SU-DHL-6 (cell line): ENCODE measurements at regions not wholly inside any gene's neighbourhood (a gene's known extent, or its start where the extent isn't known, plus 50 kb on each side); places are given as distances from the start of the nearest gene placed in this dataset.

Experiments
- H2AFZ ChIP-seq: fragments of 200-600 bp; sonication (generic); 2 replicates; pipeline ENCODE4 v1.6.1; 2014; ENCODE audit warnings: low read depth, mild to moderate bottlenecking, moderate library complexity, mixed read lengths, antibody characterized with exemption, low read length; ENCODE audit not compliant: severe bottlenecking
- H3F3A ChIP-seq: fragments of 200-600 bp; shearing (Covaris generic); 2 replicates; pipeline ENCODE4 v1.6.0; 2016; ENCODE audit warnings: antibody characterized with exemption, mild to moderate bottlenecking; ENCODE audit not compliant: insufficient read depth
- H3K27ac ChIP-seq: fragments of 200-600 bp; sonication (generic); 2 replicates; pipeline ENCODE4 v1.5.1; 2016; ENCODE audit warnings: low read depth, mild to moderate bottlenecking, low read length, moderate library complexity, mixed read lengths
- H3K27me3 ChIP-seq: fragments of 200-600 bp; sonication (generic), shearing (Covaris generic); 2 replicates; pipeline ENCODE4 v1.6.0; 2014; ENCODE audit warnings: mild to moderate bottlenecking, low read length
- H3K36me3 ChIP-seq: fragments of 200-600 bp; sonication (generic); 2 replicates; pipeline ENCODE4 v1.6.1; 2014; ENCODE audit warnings: mild to moderate bottlenecking, low read length, mixed read lengths
- H3K4me2 ChIP-seq: fragments of 300-600, 200-600 bp; shearing (Covaris generic), sonication (generic); 2 replicates; pipeline ENCODE4 v1.6.0; 2014; ENCODE audit warnings: low read length, low read depth, mild to moderate bottlenecking; ENCODE audit not compliant: poor library complexity, severe bottlenecking
- H3K4me3 ChIP-seq: fragments of 200-600 bp; sonication (generic); 2 replicates; pipeline ENCODE4 v1.5.1; 2014; ENCODE audit warnings: antibody characterized with exemption, low read length, mild to moderate bottlenecking, mixed read lengths; ENCODE audit not compliant: insufficient read depth, poor library complexity, severe bottlenecking
- H3K79me2 ChIP-seq: fragments of 200-600 bp; sonication (generic); 2 replicates; pipeline ENCODE4 v1.6.1; 2014; ENCODE audit warnings: mild to moderate bottlenecking, low read length, moderate library complexity; ENCODE audit not compliant: insufficient read depth
- H3K9ac ChIP-seq: fragments of 200-600 bp; sonication (generic); 2 replicates; pipeline ENCODE4 v1.7.0; 2014; ENCODE audit warnings: mild to moderate bottlenecking, low read length
- H3K9me2 ChIP-seq: fragments of 200-600 bp; sonication (generic); replicated peaks from 2 replicates; pipeline ENCODE4 v1.6.1; 2014; ENCODE audit warnings: low read length; ENCODE audit not compliant: insufficient read depth
- H3K9me3 ChIP-seq: fragments of 200-600 bp; sonication (generic); 2 replicates; pipeline ENCODE4 v1.6.1; 2014; ENCODE audit warnings: low read length, mixed read lengths; ENCODE audit not compliant: insufficient read depth
- H4K20me1 ChIP-seq: fragments of 200-600 bp; sonication (generic); 2 replicates; pipeline ENCODE4 v1.6.1; 2014; ENCODE audit warnings: low read depth, mild to moderate bottlenecking, antibody characterized with exemption, low read length, moderate library complexity, mixed read lengths
- EZH2phosphoT487 ChIP-seq: fragments of 200-600 bp; sonication (generic), shearing (Covaris generic); conservative IDR thresholded peaks from 2 replicates; pipeline ENCODE4 v1.6.1; 2018; ENCODE audit warnings: mild to moderate bottlenecking, antibody characterized with exemption, low read length, moderate library complexity, mixed read lengths
- TF ChIP-seq, protein P1 (sequence below): fragments of 200-600 bp; sonication (generic); IDR thresholded peaks from one replicate; pipeline ENCODE4 v1.5.1; 2017; ENCODE audit warnings: antibody characterized with exemption, mild to moderate bottlenecking, low read length, moderate library complexity; ENCODE audit not compliant: insufficient read depth, poor library complexity, severe bottlenecking

DNA sequence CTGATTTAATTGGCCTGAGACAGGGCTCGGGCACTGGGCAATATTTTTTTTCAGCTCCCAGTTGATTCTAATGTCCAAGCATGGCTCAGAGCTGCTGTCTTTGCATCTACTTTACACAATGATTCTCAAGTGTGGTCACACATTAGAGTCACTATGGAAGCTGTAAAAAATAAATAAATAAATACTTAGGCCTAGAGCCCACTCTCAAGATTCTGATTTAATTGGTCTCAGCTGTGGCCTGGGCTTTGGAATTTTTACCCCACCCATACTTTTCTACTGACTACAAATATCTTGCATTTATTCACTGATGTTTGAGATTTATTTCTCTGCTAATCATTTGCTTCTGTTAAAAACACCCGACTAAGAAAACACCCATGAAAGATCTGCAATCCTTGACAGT, 145.7 kb upstream of the SRD5A2 start:
- Histone ChIP-seq H3K27me3 (no peaks in the 10 kb centered on the region), H4K20me1 (no peaks in the 10 kb centered on the region), H3F3A (no peaks in the 10 kb centered on the region), H3K79me2 (no peaks in the 10 kb centered on the region), H2AFZ (no peak overlapping the region), H3K9me2 (no peaks in the 10 kb centered on the region; the same call in 1 of the 2 replicates), H3K36me3 (no peaks in the 10 kb centered on the region), H3K9me3 (no peaks in the 10 kb centered on the region), H3K4me3 (no peak overlapping the region), H3K4me2 (no peak overlapping the region), H3K9ac (no peak overlapping the region), H3K27ac (no peak overlapping the region)
- TF ChIP-seq EZH2phosphoT487: no peak
- TF ChIP-seq, protein P1, sequence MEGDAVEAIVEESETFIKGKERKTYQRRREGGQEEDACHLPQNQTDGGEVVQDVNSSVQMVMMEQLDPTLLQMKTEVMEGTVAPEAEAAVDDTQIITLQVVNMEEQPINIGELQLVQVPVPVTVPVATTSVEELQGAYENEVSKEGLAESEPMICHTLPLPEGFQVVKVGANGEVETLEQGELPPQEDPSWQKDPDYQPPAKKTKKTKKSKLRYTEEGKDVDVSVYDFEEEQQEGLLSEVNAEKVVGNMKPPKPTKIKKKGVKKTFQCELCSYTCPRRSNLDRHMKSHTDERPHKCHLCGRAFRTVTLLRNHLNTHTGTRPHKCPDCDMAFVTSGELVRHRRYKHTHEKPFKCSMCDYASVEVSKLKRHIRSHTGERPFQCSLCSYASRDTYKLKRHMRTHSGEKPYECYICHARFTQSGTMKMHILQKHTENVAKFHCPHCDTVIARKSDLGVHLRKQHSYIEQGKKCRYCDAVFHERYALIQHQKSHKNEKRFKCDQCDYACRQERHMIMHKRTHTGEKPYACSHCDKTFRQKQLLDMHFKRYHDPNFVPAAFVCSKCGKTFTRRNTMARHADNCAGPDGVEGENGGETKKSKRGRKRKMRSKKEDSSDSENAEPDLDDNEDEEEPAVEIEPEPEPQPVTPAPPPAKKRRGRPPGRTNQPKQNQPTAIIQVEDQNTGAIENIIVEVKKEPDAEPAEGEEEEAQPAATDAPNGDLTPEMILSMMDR: no peak

DNA sequence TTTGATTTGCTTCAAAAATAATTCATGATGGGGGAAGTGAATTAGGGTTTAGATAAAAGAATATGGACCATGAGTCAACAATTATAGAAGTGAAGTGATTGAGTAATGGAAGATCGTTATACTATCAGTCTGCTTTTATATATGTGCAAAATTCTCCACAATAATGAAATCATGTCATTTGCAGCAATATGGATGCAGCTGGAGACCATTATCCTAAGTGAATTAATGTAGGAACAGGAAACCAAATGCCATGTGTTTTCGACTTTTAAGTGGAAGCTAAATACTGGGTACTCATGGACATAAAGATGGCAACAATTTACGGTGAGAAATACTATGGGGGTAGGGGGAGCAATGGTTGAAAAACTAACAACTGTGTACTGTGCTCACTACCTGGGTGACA, 144.7 kb upstream of the SRD5A2 start:
- TF ChIP-seq, protein P1: no peak
- no peak for TF ChIP-seq EZH2phosphoT487
- Histone ChIP-seq H3K4me3 (no peak overlapping the region), H3K9ac (no peak overlapping the region), H4K20me1 (no peaks in the 10 kb centered on the region), H3K27me3 (no peaks in the 10 kb centered on the region), H3K36me3 (no peaks in the 10 kb centered on the region), H3K27ac (no peak overlapping the region), H2AFZ (no peak overlapping the region), H3F3A (no peaks in the 10 kb centered on the region), H3K79me2 (no peaks in the 10 kb centered on the region), H3K4me2 (no peak overlapping the region), H3K9me3 (no peaks in the 10 kb centered on the region), H3K9me2 (no peaks in the 10 kb centered on the region; the same call in 1 of the 2 replicates)

DNA sequence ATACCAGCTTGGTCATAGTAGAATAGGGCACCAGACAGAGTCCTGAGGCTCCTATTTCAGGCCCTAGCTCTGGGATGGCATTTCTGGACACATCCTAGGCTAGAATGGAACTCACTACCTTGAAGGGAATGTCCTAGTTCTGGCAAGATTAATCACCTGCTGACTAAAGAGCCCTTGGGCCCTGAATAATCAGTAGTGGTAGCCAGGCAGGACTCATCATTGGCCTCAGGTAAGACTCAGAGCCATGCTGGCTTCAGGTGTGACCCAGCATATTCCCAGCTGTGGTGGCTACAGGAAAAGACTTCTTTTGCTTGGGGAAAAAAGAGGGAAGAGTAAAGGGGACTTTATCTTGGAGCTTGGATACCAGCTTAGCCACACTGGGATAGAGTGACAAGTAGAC, 131.0 kb upstream of the SRD5A2 start:
- Histone ChIP-seq H2AFZ (no peak overlapping the region), H3K79me2 (no peaks in the 10 kb centered on the region), H3K9me3 (no peaks in the 10 kb centered on the region), H3K27ac (no peak overlapping the region), H3K9me2 (no peaks in the 10 kb centered on the region), H3K36me3 (no peaks in the 10 kb centered on the region), H3K9ac (no peak overlapping the region), H4K20me1 (no peaks in the 10 kb centered on the region), H3F3A (no peaks in the 10 kb centered on the region), H3K4me2 (no peak overlapping the region), H3K27me3 (no peaks in the 10 kb centered on the region), H3K4me3 (no peak overlapping the region)
- TF ChIP-seq, protein P1: no peak
- TF ChIP-seq EZH2phosphoT487: no peak
